ENCODE measurements at regions not wholly inside any gene's neighbourhood (a gene's known extent, or its start where the extent isn't known, plus 50 kb on each side); places are given as distances from the start of the nearest gene placed in this dataset.

GRCh38 chr2:120884472-120885290 is 149.0 kb downstream of the GLI2 start:
- Histone ChIP-seq H3K4me3 (ENCODE audit: low read depth, low read length) (no peak overlapping the region), H3K27ac (ENCODE audit: low read depth, low read length) (no peak overlapping the region), H3K27me3 (ENCODE audit: insufficient read depth, low read length) (no peaks in the 10 kb centered on the region), H3K36me3 (ENCODE audit: insufficient read depth, low read length) (no peaks in the 10 kb centered on the region), H3K79me2 (ENCODE audit: control insufficient read depth, insufficient read depth, low read length, unreplicated experiment) (peaks cover 9% of the 10 kb centered on the region), H3K4me1 (ENCODE audit: control insufficient read depth, insufficient read depth, low read length, unreplicated experiment) (no peaks in the 10 kb centered on the region), H2AFZ (ENCODE audit: low read length, unreplicated experiment) (no peak overlapping the region)

GRCh38 chr2:120885321-120885720 is 149.7 kb downstream of the GLI2 start:
- Histone ChIP-seq H3K36me3 (ENCODE audit: insufficient read depth, low read length) (no peaks in the 10 kb centered on the region), H3K4me1 (ENCODE audit: control insufficient read depth, insufficient read depth, low read length, unreplicated experiment) (no peaks in the 10 kb centered on the region), H3K79me2 (ENCODE audit: control insufficient read depth, insufficient read depth, low read length, unreplicated experiment) (peaks cover 5% of the 10 kb centered on the region), H3K27me3 (ENCODE audit: insufficient read depth, low read length) (no peaks in the 10 kb centered on the region), H3K27ac (ENCODE audit: low read depth, low read length) (no peak overlapping the region), H2AFZ (ENCODE audit: low read length, unreplicated experiment) (no peak overlapping the region), H3K4me3 (ENCODE audit: low read depth, low read length) (no peak overlapping the region)

- no peaks in the 10 kb centered on the region for H3K27me3 ChIP-seq (ENCODE audit: insufficient read depth, low read length)
- no peaks in the 10 kb centered on the region for H3K4me1 ChIP-seq (ENCODE audit: control insufficient read depth, insufficient read depth, low read length, unreplicated experiment)
- no peaks in the 10 kb centered on the region for H3K36me3 ChIP-seq (ENCODE audit: insufficient read depth, low read length)
- no peak overlapping the region for H2AFZ ChIP-seq (ENCODE audit: low read length, unreplicated experiment)
- no peak overlapping the region for H3K4me3 ChIP-seq (ENCODE audit: low read depth, low read length)
- no peak overlapping the region for H3K27ac ChIP-seq (ENCODE audit: low read depth, low read length)
- peaks cover 4% of the 10 kb centered on the region for H3K79me2 ChIP-seq (ENCODE audit: control insufficient read depth, insufficient read depth, low read length, unreplicated experiment)
Measured at GRCh38 chr2:120885749-120886148, 150.1 kb downstream of the GLI2 start.

- Histone ChIP-seq H3K4me3 (ENCODE audit: low read depth, low read length) (no peak overlapping the region), H3K27me3 (ENCODE audit: insufficient read depth, low read length) (no peaks in the 10 kb centered on the region), H2AFZ (ENCODE audit: low read length, unreplicated experiment) (no peak overlapping the region), H3K27ac (ENCODE audit: low read depth, low read length) (no peak overlapping the region), H3K36me3 (ENCODE audit: insufficient read depth, low read length) (no peaks in the 10 kb centered on the region), H3K79me2 (ENCODE audit: control insufficient read depth, insufficient read depth, low read length, unreplicated experiment) (no peaks in the 10 kb centered on the region), H3K4me1 (ENCODE audit: control insufficient read depth, insufficient read depth, low read length, unreplicated experiment) (no peaks in the 10 kb centered on the region)
Measured at GRCh38 chr2:120886534-120887319, 151.1 kb downstream of the GLI2 start.

- no peak overlapping the region for H2AFZ ChIP-seq (ENCODE audit: low read length, unreplicated experiment)
- H3K36me3 ChIP-seq (ENCODE audit: insufficient read depth, low read length): no peaks in the 10 kb centered on the region
- H3K4me3 ChIP-seq (ENCODE audit: low read depth, low read length): no peak overlapping the region
- H3K4me1 ChIP-seq (ENCODE audit: control insufficient read depth, insufficient read depth, low read length, unreplicated experiment): no peaks in the 10 kb centered on the region
- H3K27me3 ChIP-seq (ENCODE audit: insufficient read depth, low read length): no peaks in the 10 kb centered on the region
- H3K79me2 ChIP-seq (ENCODE audit: control insufficient read depth, insufficient read depth, low read length, unreplicated experiment): no peaks in the 10 kb centered on the region
- no peak overlapping the region for H3K27ac ChIP-seq (ENCODE audit: low read depth, low read length)
Measured at GRCh38 chr2:120887320-120887697, 151.6 kb downstream of the GLI2 start.

GRCh38 chr2:120887741-120888231 is 152.1 kb downstream of the GLI2 start:
- H3K4me3 ChIP-seq (ENCODE audit: low read depth, low read length): no peak overlapping the region
- no peaks in the 10 kb centered on the region for H3K36me3 ChIP-seq (ENCODE audit: insufficient read depth, low read length)
- no peak overlapping the region for H3K27ac ChIP-seq (ENCODE audit: low read depth, low read length)
- no peak overlapping the region for H2AFZ ChIP-seq (ENCODE audit: low read length, unreplicated experiment)
- H3K4me1 ChIP-seq (ENCODE audit: control insufficient read depth, insufficient read depth, low read length, unreplicated experiment): peaks cover 3% of the 10 kb centered on the region
- H3K79me2 ChIP-seq (ENCODE audit: control insufficient read depth, insufficient read depth, low read length, unreplicated experiment): no peaks in the 10 kb centered on the region
- no peaks in the 10 kb centered on the region for H3K27me3 ChIP-seq (ENCODE audit: insufficient read depth, low read length)

GRCh38 chr2:120888851-120889250 is 153.2 kb downstream of the GLI2 start:
- Histone ChIP-seq H3K36me3 (ENCODE audit: insufficient read depth, low read length) (no peaks in the 10 kb centered on the region), H3K4me1 (ENCODE audit: control insufficient read depth, insufficient read depth, low read length, unreplicated experiment) (peaks cover 11% of the 10 kb centered on the region), H3K27ac (ENCODE audit: low read depth, low read length) (no peak overlapping the region), H3K79me2 (ENCODE audit: control insufficient read depth, insufficient read depth, low read length, unreplicated experiment) (no peaks in the 10 kb centered on the region), H2AFZ (ENCODE audit: low read length, unreplicated experiment) (no peak overlapping the region), H3K4me3 (ENCODE audit: low read depth, low read length) (no peak overlapping the region), H3K27me3 (ENCODE audit: insufficient read depth, low read length) (no peaks in the 10 kb centered on the region)

- Histone ChIP-seq H3K4me1 (ENCODE audit: control insufficient read depth, insufficient read depth, low read length, unreplicated experiment) (peaks cover 12% of the 10 kb centered on the region), H3K27ac (ENCODE audit: low read depth, low read length) (no peak overlapping the region), H3K27me3 (ENCODE audit: insufficient read depth, low read length) (no peaks in the 10 kb centered on the region), H2AFZ (ENCODE audit: low read length, unreplicated experiment) (no peak overlapping the region), H3K79me2 (ENCODE audit: control insufficient read depth, insufficient read depth, low read length, unreplicated experiment) (peaks cover 3% of the 10 kb centered on the region), H3K36me3 (ENCODE audit: insufficient read depth, low read length) (no peaks in the 10 kb centered on the region), H3K4me3 (ENCODE audit: low read depth, low read length) (no peak overlapping the region)
Measured at GRCh38 chr2:120889936-120890335, 154.3 kb downstream of the GLI2 start.

GRCh38 chr2:120890566-120891360 is 155.1 kb downstream of the GLI2 start:
- peaks cover 3% of the 10 kb centered on the region for H3K79me2 ChIP-seq (ENCODE audit: control insufficient read depth, insufficient read depth, low read length, unreplicated experiment)
- no peak overlapping the region for H2AFZ ChIP-seq (ENCODE audit: low read length, unreplicated experiment)
- H3K4me3 ChIP-seq (ENCODE audit: low read depth, low read length): no peak overlapping the region
- H3K27me3 ChIP-seq (ENCODE audit: insufficient read depth, low read length): no peaks in the 10 kb centered on the region
- H3K27ac ChIP-seq (ENCODE audit: low read depth, low read length): no peak overlapping the region
- no peaks in the 10 kb centered on the region for H3K36me3 ChIP-seq (ENCODE audit: insufficient read depth, low read length)
- peaks cover 12% of the 10 kb centered on the region for H3K4me1 ChIP-seq (ENCODE audit: control insufficient read depth, insufficient read depth, low read length, unreplicated experiment)

- Histone ChIP-seq H3K4me3 (ENCODE audit: low read depth, low read length) (no peak overlapping the region), H3K27ac (ENCODE audit: low read depth, low read length) (peak overlapping the region; percentile 11; the same call in 1 of the 2 replicates), H2AFZ (ENCODE audit: low read length, unreplicated experiment) (no peak overlapping the region), H3K79me2 (ENCODE audit: control insufficient read depth, insufficient read depth, low read length, unreplicated experiment) (peaks cover 3% of the 10 kb centered on the region), H3K4me1 (ENCODE audit: control insufficient read depth, insufficient read depth, low read length, unreplicated experiment) (peaks cover 12% of the 10 kb centered on the region), H3K27me3 (ENCODE audit: insufficient read depth, low read length) (no peaks in the 10 kb centered on the region), H3K36me3 (ENCODE audit: insufficient read depth, low read length) (no peaks in the 10 kb centered on the region)
Measured at GRCh38 chr2:120892271-120892966, 156.8 kb downstream of the GLI2 start.

Data from ACC112 (cell line).